Stimulated activated CD4-positive, alpha-beta T cell treated with anti-CD3 and anti-CD28 coated beads, Interleukin-4, amount 100 ng/mL, for 1 hour (primary cell): ENCODE measurements at regions not wholly inside any gene's neighbourhood (a gene's known extent, or its start where the extent isn't known, plus 50 kb on each side); places are given as distances from the start of the nearest gene placed in this dataset.

Source experiments
- DNase-seq: peaks from one replicate; pipeline ENCODE4 v3.0.0-alpha.2; 2020

DNA sequence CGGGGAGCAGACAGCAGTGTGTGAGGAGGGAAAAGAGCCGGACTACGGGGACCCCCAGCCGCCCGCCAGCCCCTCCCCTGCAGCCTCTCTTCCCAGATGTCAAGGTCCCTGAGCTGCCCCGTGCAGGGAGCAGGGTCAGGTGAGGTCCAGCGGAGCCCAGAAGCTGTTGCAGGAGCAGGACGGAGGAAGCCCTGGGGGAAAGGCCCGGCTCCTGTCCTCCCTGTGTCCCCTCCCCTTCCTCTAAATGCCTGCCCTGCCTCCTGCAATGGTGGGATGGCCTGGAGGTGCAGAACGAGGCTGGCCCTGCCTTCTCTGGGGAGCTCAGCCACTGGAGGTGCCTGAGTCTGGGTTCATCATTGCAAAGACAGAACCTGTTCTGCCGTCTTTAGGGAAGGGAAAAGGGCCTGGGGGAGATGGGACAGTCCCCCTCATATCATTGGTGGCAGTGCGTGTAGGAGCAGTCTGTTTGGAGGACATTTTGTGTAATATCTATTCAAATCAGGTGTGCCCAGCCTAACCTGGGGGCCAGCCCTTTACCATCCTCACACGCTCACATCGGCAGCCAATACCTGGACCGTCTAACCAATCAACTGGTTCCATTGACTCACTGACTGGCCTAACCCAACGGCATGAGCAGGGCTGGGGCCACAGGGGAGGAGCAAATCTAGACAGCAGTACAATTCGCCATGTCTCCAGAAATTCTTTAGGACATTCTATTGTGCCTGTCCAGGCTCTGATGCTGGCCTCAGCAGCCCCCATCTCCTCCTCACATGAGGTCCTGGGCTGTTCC lies 364.1 kb upstream of the SFSWAP start:
- no peak for DNase-seq

DNA sequence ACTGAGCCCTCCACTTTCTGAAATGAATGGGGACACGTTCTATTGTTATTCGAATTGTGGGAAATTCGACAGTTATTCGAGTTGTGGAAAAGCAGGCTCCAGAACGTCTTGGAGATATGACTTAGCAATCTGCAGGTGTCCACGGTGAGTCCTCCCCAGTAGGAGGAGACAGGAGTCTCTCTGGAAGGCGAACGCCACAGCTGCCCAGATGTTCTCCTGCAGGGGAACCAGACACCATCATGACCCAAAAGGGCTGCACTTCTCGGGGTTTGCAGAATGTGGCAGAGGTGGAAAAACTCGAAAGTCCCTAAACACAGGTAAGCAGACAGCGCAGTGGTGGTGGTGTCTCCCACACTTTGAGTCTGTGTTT lies 363.6 kb upstream of the SFSWAP start:
- no peak for DNase-seq

DNA sequence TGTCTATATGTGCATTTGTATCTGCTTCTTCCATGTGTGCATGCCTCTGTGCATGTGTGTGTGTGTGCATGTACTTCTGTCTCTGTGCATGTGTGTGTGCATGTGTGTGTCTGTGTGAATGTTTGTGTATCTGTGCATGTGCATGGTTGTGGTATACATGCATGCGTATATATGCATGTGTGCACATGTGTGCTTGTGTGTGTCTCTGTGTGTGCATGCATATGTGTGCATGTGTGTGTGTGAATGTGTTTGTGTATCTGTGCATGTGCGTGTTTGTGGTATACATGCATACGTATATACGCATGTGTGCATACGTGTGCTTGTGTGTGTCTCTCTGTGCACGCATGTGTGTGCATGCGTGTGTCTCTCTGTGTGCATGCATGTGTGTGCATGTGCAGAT lies 363.2 kb upstream of the SFSWAP start:
- DNase-seq = no peak

GRCh38 chr12:131348231-131348630 lies 362.7 kb upstream of the SFSWAP start:
- no peak for DNase-seq

DNA sequence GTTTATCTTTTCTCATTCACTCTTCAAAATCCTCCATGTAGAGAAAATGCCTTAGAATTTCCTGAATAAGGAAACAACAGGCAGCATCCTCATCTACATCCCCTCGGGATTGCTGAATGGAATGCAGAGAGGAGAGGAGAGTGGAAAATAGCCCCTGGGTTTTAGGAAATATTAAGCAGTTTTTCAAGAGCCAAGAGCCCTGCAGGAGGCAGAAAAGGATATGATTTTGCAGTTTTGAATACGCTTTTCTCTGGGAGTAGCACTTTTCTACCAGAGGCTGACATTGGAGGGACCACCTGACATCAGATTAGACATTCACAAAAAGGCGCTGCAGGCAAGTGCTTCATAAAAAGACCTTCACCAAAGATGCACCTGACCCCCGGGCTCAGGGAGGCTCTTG lies 362.2 kb upstream of the SFSWAP start:
- no peak for DNase-seq

- DNase-seq = no peak
Measured at GRCh38 chr12:131349397-131350127, 361.3 kb upstream of the SFSWAP start.

- DNase-seq = no peak
Measured at GRCh38 chr12:131350943-131351318, 360.0 kb upstream of the SFSWAP start.

GRCh38 chr12:131351319-131352028 lies 359.4 kb upstream of the SFSWAP start:
- no peak for DNase-seq

- DNase-seq = no peak
Measured at GRCh38 chr12:131352296-131352900, 358.5 kb upstream of the SFSWAP start.

DNA sequence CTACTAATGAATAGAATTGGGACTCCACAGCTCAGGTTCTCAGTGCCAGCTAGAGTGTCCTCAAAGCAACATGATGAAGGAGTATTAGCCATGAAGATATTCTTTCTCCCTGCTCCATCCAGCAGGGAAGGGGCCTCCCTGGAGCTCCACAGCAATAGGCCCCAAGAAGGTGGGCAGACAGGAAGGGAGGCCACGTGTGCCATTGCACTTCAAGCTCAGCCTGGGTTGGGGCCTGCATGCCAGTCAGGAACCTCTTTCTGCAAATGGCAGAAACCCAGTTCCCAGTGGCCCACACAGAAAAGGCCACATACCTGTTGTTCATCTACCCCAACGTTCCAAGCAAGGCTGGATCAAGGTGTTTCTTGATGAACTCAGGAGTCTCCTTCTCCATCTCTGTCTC lies 357.5 kb upstream of the SFSWAP start:
- DNase-seq = no peak

GRCh38 chr12:131353826-131354225 lies 357.1 kb upstream of the SFSWAP start:
- DNase-seq = no peak

GRCh38 chr12:131355361-131356245 lies 355.3 kb upstream of the SFSWAP start:
- DNase-seq = no peak

DNA sequence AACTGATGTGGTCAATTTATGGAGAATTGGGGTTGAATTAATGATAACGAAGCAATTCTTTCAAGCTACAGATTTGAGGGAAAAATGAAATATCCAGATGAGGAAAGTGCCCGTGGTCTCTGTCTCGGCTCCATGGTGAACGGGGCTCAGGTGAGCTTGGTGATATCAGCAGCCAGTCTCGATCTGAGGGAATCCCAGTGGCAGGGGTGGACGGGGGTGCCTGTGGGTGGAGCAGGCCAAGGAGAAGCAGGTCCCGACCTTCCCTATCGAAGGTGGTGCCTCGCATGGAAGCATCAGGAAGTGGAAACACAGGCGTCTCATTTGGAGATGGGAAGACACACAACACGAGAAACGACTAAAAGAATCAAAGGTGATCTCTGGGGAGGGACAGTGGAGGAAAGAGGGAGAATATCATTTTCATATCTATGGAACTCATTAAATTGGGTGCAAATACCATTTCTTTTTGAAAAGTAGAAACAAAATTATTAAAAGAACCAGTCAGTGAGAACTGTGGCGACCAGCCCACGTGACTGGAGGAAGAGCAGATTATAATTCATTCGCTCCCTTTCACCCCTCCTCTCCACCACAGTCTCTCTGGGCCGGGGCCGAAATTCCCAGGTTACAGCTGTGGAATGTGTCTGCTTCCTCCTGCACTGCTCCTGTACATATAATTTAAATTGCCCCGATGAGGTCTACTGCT lies 354.3 kb upstream of the SFSWAP start:
- DNase-seq = no peak

DNA sequence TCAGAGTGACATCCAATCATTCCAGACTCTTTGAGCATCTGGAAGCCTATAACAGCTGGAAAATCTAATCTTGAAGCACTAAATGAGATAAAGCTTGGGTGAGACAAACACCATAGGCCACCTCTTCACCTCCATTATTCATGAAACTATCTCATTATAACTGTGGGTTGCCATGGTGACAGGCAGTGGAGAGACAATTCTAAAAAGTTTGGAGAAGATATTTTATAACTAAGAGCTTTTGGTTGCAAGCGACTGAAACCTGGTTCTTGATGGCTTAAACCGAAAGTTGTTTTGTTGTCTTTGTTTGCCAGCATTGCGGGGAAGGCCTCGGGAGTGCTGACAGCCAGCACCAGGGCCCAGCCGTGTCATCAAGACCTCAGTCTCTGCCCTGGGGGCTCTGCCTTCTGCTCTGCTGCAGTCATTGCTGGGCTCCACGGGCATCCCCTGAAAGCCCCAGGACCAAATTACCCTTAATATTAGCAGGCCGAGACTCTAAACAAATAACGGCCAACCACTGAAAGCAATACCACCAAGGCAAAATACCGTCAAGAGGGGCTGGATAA lies 353.6 kb upstream of the SFSWAP start:
- DNase-seq = no peak

DNA sequence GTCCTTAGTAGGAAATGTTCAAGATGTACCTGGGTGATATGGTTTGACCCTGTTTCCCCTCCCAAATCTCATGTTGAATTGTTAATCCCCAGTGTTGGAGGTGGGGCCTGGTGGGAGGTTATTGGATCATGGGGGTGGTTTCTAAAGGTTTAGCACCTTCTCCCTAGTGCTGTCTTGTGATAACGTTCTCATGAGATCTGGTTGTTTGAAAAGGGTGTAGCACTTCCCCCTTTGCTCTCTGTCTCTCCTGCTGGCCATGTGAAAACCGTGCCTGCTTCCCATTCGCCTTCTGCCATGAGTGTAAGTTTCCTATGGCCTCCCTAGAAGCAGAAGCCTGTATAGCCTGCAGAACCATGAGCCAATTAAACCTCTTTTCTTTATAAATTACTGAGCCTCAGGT lies 353.0 kb upstream of the SFSWAP start:
- DNase-seq = no peak

DNA sequence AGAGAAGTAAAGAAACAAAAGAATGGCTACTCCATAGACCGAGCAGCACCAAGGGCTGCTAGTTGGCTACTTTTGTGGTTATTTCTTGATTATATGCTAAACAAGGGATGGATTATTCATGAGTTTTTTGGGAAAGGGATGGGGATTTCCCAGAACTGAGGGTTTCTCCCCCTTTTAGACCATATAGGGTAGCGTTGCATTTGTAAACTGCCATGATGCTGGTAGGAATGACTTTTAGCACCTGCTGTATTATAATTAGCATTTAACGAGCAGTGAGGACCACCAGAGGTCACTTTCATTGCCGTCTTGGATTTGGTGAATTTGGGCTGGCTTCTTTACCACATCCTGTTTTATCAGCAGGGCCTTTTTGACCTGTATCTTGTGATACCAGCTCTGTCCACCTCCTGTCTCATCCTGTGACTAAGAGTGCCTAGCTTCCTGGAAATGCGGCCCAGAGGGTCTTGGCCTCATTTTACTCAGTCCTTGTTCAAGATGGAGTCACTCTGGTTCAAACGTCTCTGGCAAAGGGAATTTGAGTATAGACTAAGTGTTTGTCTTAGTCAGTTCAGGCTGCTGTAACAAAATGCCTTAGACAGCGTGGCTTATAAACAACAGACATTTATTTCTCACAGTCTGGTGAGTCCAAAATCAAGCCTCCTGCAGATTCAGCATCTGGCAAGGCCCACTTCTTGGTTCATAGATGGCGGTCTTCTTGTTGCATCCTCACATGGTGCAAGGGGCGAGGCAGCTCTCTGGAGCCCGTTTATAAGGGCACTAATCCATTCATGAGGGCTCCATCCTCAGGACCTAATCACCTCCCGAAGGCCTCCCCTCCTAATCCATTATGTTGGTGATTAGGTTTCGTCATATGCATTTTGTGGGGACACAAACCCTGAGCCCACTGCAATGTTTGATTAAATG lies 348.3 kb upstream of the SFSWAP start:
- no peak for DNase-seq

DNA sequence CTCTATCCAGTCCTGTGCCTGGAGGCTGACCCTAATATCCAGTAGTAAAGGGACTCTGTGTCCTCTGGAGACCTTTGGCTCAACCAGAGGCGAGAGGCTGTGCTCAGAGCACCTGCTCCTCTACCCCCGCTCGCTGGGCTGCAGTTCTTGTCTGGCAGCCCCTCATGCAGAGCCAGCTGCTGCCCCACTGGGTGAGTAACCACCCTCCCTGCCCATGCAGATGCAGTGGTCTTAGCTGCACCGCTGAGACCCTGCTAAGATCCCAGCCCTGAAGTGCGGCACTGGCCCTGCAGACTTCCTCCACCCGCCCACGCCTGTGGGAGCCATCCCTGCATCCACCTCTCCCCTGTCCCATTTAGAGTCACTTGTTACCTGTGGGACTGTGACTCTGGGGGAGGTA lies 347.5 kb upstream of the SFSWAP start:
- DNase-seq = no peak

DNA sequence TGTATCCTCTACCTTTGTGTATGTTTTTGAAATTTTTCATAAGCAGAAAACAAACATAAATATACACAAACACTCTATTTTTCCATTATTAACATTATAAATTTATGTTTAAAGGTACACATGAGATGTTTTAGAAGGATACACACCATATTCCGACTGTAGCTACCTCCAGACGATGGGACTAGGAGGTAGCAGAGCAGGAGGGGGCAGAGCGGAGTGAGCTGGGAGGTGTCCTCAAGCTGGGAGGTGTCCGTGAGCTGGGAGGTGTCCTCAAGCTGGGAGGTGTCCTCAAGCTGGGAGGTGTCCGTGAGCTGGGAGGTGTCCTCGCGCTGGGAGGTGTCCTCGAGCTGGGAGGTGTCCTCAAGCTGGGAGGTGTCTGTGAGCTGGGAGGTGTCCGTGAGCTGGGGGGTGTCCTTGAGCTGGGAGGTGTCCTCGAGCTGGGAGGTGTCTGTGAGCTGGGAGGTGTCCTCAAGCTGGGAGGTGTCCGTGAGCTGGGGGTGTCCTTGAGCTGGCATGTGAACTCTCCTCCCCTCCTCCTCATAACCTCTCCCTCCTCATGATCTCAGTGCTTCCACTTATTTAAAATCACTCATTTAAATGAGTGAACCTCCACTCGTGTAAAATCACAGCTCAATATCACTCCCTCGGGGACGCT lies 346.9 kb upstream of the SFSWAP start:
- DNase-seq = no peak

DNA sequence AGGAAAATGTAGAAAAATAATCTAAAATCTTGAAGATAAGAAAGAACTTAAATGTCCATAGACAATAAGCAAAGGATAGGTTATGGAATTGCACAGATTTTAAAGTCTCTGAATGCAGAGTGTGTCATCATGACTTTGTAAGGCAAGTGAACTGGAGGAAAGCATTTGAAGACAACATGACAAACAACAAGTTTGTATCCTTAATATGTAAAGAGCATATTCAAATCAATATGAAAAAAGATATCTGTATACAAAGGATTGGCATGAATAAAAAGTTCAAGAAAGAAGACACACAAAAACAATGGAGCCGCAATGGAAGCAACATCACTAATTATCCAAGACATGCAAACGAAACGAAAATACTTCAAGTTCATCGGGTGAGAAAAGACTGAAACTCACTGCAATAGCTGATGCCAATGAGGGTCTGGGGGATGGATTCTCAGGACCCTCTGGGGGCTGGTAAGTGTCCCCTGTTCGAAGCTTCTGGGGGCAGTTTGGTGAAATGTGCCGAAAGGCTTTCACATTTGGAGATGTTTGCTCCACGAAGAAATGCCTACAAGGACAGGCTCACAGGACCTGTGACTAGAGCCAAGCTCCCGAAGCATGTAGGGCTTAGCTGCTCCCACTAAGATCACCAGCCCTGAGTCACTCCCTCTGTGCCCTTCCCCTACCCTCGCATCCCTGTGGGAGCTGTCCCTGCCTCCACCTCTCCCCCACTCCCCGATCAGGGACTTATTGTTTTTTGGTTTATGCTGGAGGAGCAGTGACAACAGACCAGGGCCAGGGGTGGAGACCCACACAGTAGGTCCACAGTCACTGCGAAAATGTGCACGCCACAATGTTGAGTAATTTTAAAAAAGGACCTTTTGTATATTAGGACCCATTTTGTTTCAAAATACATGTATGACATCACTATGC lies 345.7 kb upstream of the SFSWAP start:
- no peak for DNase-seq
